ENCODE measurements at regions not wholly inside any gene's neighbourhood (a gene's known extent, or its start where the extent isn't known, plus 50 kb on each side); places are given as distances from the start of the nearest gene placed in this dataset.

- intact Hi-C loops (cut with DNase I) = no loop called here
- Histone ChIP-seq H3K27me3 (no peaks in the 10 kb centered on the region), H3K4me1 (no peaks in the 10 kb centered on the region)
Measured at GRCh38 chr3:30098653-30099455, 507.5 kb upstream of the TGFBR2 start.

DNA sequence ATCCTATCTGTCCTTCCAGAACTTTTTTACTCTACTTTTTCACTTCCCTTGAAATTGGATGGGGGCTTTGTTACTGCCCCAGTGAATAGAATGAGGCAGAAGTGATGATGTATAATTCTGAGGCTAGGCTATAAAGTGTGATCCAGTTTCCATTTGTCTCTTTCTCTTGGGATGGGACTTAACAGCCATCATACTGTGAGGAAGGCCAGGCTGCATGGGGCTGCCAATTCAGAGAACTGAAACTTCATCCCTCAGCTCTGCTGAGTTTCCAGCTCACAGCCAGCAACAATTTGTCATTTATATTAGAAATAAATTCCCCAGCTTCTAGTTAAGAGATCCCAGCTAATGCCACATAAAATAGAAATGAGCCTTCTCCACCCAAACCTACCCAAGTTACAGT lies 504.0 kb upstream of the TGFBR2 start:
- intact Hi-C loops (cut with DNase I) = no loop called here
- DNase-seq = no peak
- Histone ChIP-seq H3K36me3 (no peaks in the 10 kb centered on the region), H3K4me3 (replicated peaks in 1 of 3) (no peak overlapping the region), H3K4me1 (no peaks in the 10 kb centered on the region), H3K27ac (no peak overlapping the region), H3K9me3 (no peaks in the 10 kb centered on the region), H3K27me3 (no peaks in the 10 kb centered on the region)
- TF ChIP-seq, protein P1, sequence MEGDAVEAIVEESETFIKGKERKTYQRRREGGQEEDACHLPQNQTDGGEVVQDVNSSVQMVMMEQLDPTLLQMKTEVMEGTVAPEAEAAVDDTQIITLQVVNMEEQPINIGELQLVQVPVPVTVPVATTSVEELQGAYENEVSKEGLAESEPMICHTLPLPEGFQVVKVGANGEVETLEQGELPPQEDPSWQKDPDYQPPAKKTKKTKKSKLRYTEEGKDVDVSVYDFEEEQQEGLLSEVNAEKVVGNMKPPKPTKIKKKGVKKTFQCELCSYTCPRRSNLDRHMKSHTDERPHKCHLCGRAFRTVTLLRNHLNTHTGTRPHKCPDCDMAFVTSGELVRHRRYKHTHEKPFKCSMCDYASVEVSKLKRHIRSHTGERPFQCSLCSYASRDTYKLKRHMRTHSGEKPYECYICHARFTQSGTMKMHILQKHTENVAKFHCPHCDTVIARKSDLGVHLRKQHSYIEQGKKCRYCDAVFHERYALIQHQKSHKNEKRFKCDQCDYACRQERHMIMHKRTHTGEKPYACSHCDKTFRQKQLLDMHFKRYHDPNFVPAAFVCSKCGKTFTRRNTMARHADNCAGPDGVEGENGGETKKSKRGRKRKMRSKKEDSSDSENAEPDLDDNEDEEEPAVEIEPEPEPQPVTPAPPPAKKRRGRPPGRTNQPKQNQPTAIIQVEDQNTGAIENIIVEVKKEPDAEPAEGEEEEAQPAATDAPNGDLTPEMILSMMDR (IDR thresholded peaks at IDR 0.05) = no peak
- TF ChIP-seq POLR2A (IDR thresholded peaks at IDR 0.05) = no peak

More at GRCh38 chr3:30098653-30099455, 507.5 kb upstream of the TGFBR2 start:
- no peak for DNase-seq
- Histone ChIP-seq H3K27ac (no peak overlapping the region), H3K9me3 (no peaks in the 10 kb centered on the region), H3K36me3 (no peaks in the 10 kb centered on the region), H3K4me3 (replicated peaks in 1 of 3) (no peak overlapping the region)
- WGBS, 2 donors = 85 to 87% methylated on average over 2 of the region's 2 CpGs
- no peak for TF ChIP-seq POLR2A (IDR thresholded peaks at IDR 0.05)
- TF ChIP-seq, protein P1 (IDR thresholded peaks at IDR 0.05) = no peak

DNA sequence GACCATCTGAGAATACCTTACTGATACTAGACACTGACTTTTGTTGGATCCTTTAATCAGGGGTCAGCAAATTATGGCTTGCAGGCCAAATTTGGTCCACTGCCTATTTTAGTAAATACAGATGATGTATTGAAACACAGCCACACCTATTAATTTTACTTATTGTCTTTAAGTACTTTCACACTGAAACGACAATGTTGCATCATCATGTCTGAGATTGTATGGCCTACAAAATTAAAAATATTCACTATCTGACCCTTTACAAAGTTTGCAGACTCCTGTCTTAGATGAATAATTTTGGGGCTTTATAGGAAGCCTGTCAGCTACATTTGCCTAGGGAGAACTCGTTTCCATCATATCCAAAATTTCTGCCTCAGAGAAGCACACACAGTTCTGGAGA lies 503.2 kb upstream of the TGFBR2 start:
- Histone ChIP-seq H3K9me3 (no peaks in the 10 kb centered on the region), H3K4me3 (replicated peaks in 1 of 3) (no peak overlapping the region), H3K27ac (no peak overlapping the region), H3K4me1 (no peaks in the 10 kb centered on the region), H3K36me3 (no peaks in the 10 kb centered on the region), H3K27me3 (no peaks in the 10 kb centered on the region)
- DNase-seq = no peak
- 86 to 90% methylated on average over 2 of the region's 2 CpGs for WGBS, 2 donors
- intact Hi-C loops (cut with DNase I) = no loop called here
- no peak for TF ChIP-seq POLR2A (IDR thresholded peaks at IDR 0.05)

- H3K27ac ChIP-seq = no peak overlapping the region
- TF ChIP-seq, protein P1 (IDR thresholded peaks at IDR 0.05) = no peak
- no peak for TF ChIP-seq POLR2A (IDR thresholded peaks at IDR 0.05)
- H3K27me3 ChIP-seq = no peaks in the 10 kb centered on the region
- no peak overlapping the region for H3K4me3 ChIP-seq (replicated peaks in 1 of 3)
- H3K9me3 ChIP-seq = no peaks in the 10 kb centered on the region
- no peaks in the 10 kb centered on the region for H3K36me3 ChIP-seq
- no peaks in the 10 kb centered on the region for H3K4me1 ChIP-seq
- 68 to 74% methylated on average over 4 of the region's 4 CpGs for WGBS, 2 donors
- DNase-seq = no peak
- intact Hi-C loops (cut with DNase I) = no loop called here
Measured at GRCh38 chr3:30107531-30107930, 498.9 kb upstream of the TGFBR2 start.

DNA sequence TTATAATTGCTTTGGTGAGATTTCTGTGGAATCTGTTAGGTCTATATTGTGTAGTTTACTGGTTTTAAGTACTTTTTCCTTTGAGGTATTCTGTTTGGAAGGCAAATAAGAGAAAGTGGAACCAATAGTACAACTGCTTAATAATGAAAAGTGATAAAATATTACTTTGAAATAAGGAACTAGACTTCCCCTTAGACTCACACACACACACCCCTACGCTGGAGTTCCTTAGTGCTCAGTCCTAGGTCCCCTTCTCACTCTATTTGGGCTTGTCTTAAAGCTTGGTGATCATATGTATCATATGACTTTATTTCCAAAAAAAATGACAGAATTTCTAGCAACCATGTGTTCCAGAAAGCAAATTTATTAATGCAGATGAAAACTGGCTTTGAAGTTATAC lies 494.0 kb upstream of the TGFBR2 start:
- DNase-seq = no peak
- no peaks in the 10 kb centered on the region for H3K9me3 ChIP-seq
- no peak overlapping the region for H3K27ac ChIP-seq
- no peaks in the 10 kb centered on the region for H3K4me1 ChIP-seq
- no peak overlapping the region for H3K4me3 ChIP-seq (replicated peaks in 1 of 3)
- no peaks in the 10 kb centered on the region for H3K36me3 ChIP-seq
- intact Hi-C loops (cut with DNase I) = loop anchor here (10.0 kb wide), 2 partner anchors 92 to 582 kb away; no protein-coding TSS in a partner anchor
- H3K27me3 ChIP-seq = no peaks in the 10 kb centered on the region
- 73 to 81% methylated on average over 1 of the region's 1 CpG for WGBS, 2 donors
- TF ChIP-seq POLR2A (IDR thresholded peaks at IDR 0.05) = no peak
- TF ChIP-seq, protein P1 (IDR thresholded peaks at IDR 0.05) = no peak
